ENCODE measurements at regions not wholly inside any gene's neighbourhood (a gene's known extent, or its start where the extent isn't known, plus 50 kb on each side); places are given as distances from the start of the nearest gene placed in this dataset.

- H3K9me3 ChIP-seq (ENCODE audit: control insufficient read depth, low read length): no peaks in the 10 kb centered on the region
- 93 to 98% methylated on average over 5 to 6 of the region's 6 CpGs for WGBS, 2 experiments (ENCODE audit: insufficient coverage in 1 of 2, insufficient read length in 1 of 2)
- H3K9ac ChIP-seq (ENCODE audit: extremely low read depth, low read length, poor library complexity, severe bottlenecking): no peak overlapping the region
- Mint-ChIP-seq H3K4me1 (no peaks in the 10 kb centered on the region), H3K27me3 (ENCODE audit: insufficient read depth) (no peaks in the 10 kb centered on the region), H3K9me3 (no peaks in the 10 kb centered on the region), H3K27ac (no peak overlapping the region), H3K4me3 (no peak overlapping the region), H3K36me3 (ENCODE audit: low read depth) (no peaks in the 10 kb centered on the region)
- no peak overlapping the region for H3K27ac ChIP-seq (ENCODE audit: low read depth, low read length)
- no peaks in the 10 kb centered on the region for H3K36me3 ChIP-seq (ENCODE audit: control insufficient read depth, insufficient read depth, low read length)
- no peaks in the 10 kb centered on the region for H3K4me1 ChIP-seq (ENCODE audit: control insufficient read depth, insufficient read depth, low read length)
- no peak overlapping the region for H3K4me3 ChIP-seq (ENCODE audit: low read length)
- no peaks in the 10 kb centered on the region for H3K27me3 ChIP-seq (ENCODE audit: control insufficient read depth, insufficient read depth, low read length, poor library complexity, severe bottlenecking)
- no peak for TF ChIP-seq CTCF (conservative IDR thresholded peaks at IDR 0.05)
- no peak for DNase-seq
Observed at GRCh38 chr21:31424058-31424457, 80.0 kb upstream of the TIAM1 start.

- peaks cover 4% of the 10 kb centered on the region for H3K4me1 Mint-ChIP-seq
- no peaks in the 10 kb centered on the region for H3K36me3 ChIP-seq (ENCODE audit: control insufficient read depth, insufficient read depth, low read length)
- no peaks in the 10 kb centered on the region for H3K4me1 ChIP-seq (ENCODE audit: control insufficient read depth, insufficient read depth, low read length)
- no peaks in the 10 kb centered on the region for H3K9me3 Mint-ChIP-seq
- no peak for TF ChIP-seq CTCF (conservative IDR thresholded peaks at IDR 0.05)
- WGBS, 2 experiments (ENCODE audit: insufficient coverage in 1 of 2, insufficient read length in 1 of 2): 92 to 100% methylated on average over 5 to 8 of the region's 8 CpGs
- no peak overlapping the region for H3K27ac ChIP-seq (ENCODE audit: low read depth, low read length)
- DNase-seq: no peak
- H3K9ac ChIP-seq (ENCODE audit: extremely low read depth, low read length, poor library complexity, severe bottlenecking): no peak overlapping the region
- H3K4me3 ChIP-seq (ENCODE audit: low read length): no peak overlapping the region
- H3K36me3 Mint-ChIP-seq (ENCODE audit: low read depth): no peaks in the 10 kb centered on the region
- no peak overlapping the region for H3K27ac Mint-ChIP-seq
- H3K27me3 ChIP-seq (ENCODE audit: control insufficient read depth, insufficient read depth, low read length, poor library complexity, severe bottlenecking): no peaks in the 10 kb centered on the region
- no peaks in the 10 kb centered on the region for H3K27me3 Mint-ChIP-seq (ENCODE audit: insufficient read depth)
- H3K9me3 ChIP-seq (ENCODE audit: control insufficient read depth, low read length): no peaks in the 10 kb centered on the region
- H3K4me3 Mint-ChIP-seq: no peak overlapping the region
Observed at GRCh38 chr21:31420988-31421387, 76.9 kb upstream of the TIAM1 start.

GRCh38 chr21:31420354-31420753 is 76.3 kb upstream of the TIAM1 start:
- DNase-seq: no peak
- no peaks in the 10 kb centered on the region for H3K9me3 Mint-ChIP-seq
- no peaks in the 10 kb centered on the region for H3K27me3 Mint-ChIP-seq (ENCODE audit: insufficient read depth)
- no peak for TF ChIP-seq CTCF (conservative IDR thresholded peaks at IDR 0.05)
- Histone ChIP-seq H3K4me3 (ENCODE audit: low read length) (no peak overlapping the region), H3K9me3 (ENCODE audit: control insufficient read depth, low read length) (no peaks in the 10 kb centered on the region), H3K27me3 (ENCODE audit: control insufficient read depth, insufficient read depth, low read length, poor library complexity, severe bottlenecking) (no peaks in the 10 kb centered on the region), H3K4me1 (ENCODE audit: control insufficient read depth, insufficient read depth, low read length) (no peaks in the 10 kb centered on the region), H3K27ac (ENCODE audit: low read depth, low read length) (no peak overlapping the region), H3K36me3 (ENCODE audit: control insufficient read depth, insufficient read depth, low read length) (no peaks in the 10 kb centered on the region), H3K9ac (ENCODE audit: extremely low read depth, low read length, poor library complexity, severe bottlenecking) (no peak overlapping the region)
- H3K4me3 Mint-ChIP-seq: no peak overlapping the region
- H3K27ac Mint-ChIP-seq: no peak overlapping the region
- 100% methylated on average over 1 of the region's 1 CpG for WGBS, 2 experiments (ENCODE audit: insufficient coverage in 1 of 2, insufficient read length in 1 of 2)
- peaks cover 4% of the 10 kb centered on the region for H3K4me1 Mint-ChIP-seq
- no peaks in the 10 kb centered on the region for H3K36me3 Mint-ChIP-seq (ENCODE audit: low read depth)

Data from endodermal cell (in vitro differentiated cells).